GM12891 (cell line): ENCODE measurements at regions not wholly inside any gene's neighbourhood (a gene's known extent, or its start where the extent isn't known, plus 50 kb on each side); places are given as distances from the start of the nearest gene placed in this dataset.

Source experiments
- POLR2A ChIP-seq: IDR thresholded peaks from 2 replicates; pipeline ENCODE4 v1.6.1; 2011; ENCODE audit warnings: low read depth, low read length, control low read depth
- POLR2AphosphoS5 ChIP-seq: IDR thresholded peaks from 2 replicates; pipeline ENCODE4 v1.6.1; 2011; ENCODE audit warnings: low read depth, low read length, control low read depth
- SPI1 ChIP-seq: IDR thresholded peaks from 2 replicates; pipeline ENCODE4 v1.6.1; 2011; ENCODE audit warnings: low read depth, low read length, control low read depth
- TAF1 ChIP-seq: IDR thresholded peaks from 2 replicates; pipeline ENCODE4 v1.6.1; 2011; ENCODE audit warnings: low read depth, low read length, control low read depth

DNA sequence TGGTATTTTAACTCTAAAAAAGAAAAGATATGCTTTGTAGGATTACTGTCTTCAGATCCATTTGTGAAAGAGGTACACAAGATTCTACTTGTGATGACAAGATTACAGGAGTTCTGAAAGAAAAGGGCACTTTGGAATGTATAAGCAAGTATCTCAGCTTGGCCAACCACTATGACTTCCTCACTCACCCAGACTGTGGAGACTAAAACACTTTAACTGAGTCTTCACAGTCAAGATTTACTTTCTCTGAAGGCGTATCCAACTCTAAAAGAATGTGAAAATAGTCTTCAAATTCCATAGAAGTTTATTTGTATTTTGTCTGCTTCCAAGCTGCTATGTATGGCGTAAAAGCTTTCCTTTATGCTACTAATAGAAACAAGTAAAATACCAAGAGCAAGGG lies 76.1 kb upstream of the SRRM3 start:
- TF ChIP-seq POLR2AphosphoS5 (no peak), TAF1 (no peak), POLR2A (no peak), SPI1 (no peak)
